Fibroblast of upper back skin (primary cell): ENCODE measurements at regions not wholly inside any gene's neighbourhood (a gene's known extent, or its start where the extent isn't known, plus 50 kb on each side); places are given as distances from the start of the nearest gene placed in this dataset.

Experiments
- DNase-seq: peaks from one replicate; pipeline ENCODE4 v3.0.0-alpha.2; 2013

DNA sequence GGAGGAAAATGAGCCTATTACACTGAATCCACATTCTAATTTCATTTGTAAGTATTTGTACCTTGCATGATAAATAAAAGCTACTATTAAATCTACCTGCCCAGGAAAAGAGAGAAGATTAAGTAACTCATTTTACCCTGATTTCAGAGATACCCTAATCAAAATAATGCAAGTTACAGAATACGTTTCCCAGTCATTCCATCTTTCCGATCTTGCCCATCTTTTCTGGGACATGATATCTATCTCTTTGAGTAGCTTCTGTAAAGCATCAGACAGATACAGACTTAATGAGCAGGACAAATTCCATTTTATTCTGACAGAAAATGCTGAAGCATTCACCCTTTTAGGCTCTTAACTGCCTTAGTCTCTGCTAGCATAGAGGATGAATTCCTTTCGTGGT, 56.6 kb downstream of the SPRY2 start:
- DNase-seq: no peak

- no peak for DNase-seq
These were observed 62.2 kb downstream of the SPRY2 start for GRCh38 chr13:80278706-80279105.

DNA sequence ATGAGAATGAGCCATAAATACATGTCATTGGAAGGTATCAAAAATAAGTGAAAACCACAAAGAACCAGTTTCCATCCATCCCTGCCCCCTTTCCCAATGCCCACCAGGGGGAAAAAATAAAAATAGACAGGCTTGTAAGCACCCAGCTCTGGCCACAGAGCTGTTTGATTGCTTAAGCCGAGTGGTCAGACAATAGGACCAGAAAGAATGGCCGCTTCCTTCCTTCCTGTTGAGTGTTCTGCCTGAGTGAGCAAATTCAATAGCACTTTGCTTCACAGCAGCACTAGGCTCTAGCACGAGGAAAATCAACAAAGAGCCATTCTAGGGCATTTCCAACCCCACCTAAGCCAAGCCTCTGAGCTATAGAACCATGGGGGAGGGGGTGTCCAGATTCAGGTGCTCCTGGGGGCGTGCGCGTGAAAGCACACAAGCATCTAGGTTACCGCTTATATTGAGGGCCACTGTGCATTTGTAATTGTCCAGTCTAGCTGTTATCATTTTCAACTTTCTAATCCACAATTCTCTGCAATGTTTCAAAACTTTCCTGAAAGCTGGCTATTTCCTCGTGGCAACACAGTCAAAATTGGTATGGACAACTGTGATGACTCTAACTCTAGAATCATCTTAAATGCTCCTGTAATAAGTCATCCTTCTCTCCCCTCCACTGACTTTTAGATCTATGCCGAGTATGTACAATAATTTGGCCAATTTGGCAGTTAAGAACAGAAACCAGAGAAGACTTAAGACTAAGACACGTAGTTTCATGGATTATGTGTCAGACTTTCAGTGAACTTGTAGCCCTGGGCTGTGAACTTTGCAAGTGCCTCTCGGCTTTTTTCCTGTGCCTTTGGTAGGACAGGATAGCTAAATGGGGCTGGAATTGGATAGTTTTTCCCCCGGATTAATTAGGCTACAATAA, 64.3 kb downstream of the SPRY2 start:
- DNase-seq: peak; percentile 38

DNA sequence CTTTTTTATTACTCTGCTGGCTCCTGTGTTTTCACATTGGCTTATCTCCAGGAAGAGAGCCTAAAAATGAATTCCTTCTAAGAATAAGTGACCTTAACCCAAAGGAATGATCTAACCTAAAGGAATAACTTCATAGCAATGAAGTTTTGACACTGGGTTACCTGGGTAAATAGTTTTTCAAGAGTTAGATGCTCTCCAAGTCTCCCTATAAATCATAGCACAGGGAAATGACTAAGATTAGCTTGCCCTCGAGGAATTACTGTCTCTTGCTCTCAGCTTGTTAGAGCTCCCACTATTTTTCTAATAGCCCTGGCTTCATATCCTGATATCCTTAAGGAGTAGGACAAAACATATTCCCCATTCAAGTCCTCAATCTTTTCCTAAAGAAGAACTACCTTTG, 66.3 kb downstream of the SPRY2 start:
- peak; percentile 30 for DNase-seq

DNA sequence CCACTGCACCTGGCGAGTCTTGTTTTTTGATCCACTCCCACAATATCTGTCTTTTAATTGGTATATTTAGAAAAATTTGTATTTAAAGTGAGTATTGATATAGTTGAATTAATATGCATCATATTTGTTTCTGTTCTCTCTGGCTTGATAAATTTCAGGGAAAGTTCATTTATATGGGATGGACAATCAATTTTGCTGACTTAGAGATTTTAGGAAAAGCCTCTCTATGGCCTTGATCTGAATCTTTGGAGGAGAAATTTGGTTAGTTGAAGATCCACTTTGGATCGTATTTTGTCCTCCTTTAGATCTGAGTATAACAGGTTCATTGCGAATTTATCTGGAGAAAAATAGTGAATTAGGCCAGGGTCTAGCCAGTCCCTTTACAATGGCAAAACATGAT, 67.2 kb downstream of the SPRY2 start:
- DNase-seq: no peak

- no peak for DNase-seq
These were observed 75.6 kb downstream of the SPRY2 start for GRCh38 chr13:80265348-80265747.

- no peak for DNase-seq
These were observed 77.0 kb downstream of the SPRY2 start for GRCh38 chr13:80263745-80264513.

GRCh38 chr13:80262051-80262695, 78.8 kb downstream of the SPRY2 start:
- DNase-seq: no peak

GRCh38 chr13:80259159-80259558, 81.8 kb downstream of the SPRY2 start:
- no peak for DNase-seq

DNA sequence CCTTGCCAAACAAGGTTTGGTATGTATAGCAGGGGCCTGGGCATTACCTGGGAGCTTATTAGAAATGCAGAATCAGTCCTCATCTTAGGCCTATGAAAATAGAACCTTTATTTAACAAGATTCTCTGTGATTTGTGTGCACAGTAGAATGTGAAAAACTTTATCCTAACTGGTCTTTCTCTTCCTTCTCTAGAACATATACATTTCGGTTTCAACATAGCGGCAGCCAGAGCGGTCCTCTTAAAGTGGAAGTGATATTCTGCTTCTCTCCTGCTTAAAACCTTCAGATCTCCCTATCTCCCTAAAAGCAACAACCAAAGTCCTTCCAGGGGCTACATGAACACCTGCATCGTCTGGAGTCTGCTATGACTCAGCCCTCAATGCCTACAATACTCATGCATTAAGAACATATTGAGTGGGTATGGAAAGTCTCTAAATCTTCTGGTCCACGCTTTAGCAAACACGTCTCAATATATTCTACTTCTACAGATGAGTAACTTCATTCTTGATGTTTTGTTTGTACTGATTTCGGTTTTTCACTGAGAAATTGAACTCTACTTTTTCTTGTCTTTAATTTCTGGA, 84.5 kb downstream of the SPRY2 start:
- DNase-seq: no peak

GRCh38 chr13:80255946-80256345, 85.0 kb downstream of the SPRY2 start:
- no peak for DNase-seq

DNA sequence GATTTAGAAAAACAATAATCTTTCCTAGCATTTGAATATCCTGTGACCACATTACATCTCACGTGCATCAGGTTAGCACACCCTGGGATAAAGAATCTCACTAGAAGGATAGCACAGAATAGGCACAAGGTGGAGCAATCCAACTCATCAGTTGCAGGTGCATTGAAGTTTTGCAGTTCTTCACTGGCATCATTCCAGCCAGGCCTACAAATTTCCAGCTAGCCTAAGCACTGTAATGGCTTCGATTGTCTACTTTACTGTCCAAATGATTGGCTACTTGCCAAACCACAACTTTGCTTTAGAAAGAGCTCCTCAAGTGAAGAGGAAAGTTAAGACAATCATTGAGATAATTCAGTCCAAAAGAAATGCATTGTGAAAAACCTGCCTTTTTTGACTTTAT, 89.5 kb downstream of the SPRY2 start:
- peak; percentile 71 for DNase-seq

DNA sequence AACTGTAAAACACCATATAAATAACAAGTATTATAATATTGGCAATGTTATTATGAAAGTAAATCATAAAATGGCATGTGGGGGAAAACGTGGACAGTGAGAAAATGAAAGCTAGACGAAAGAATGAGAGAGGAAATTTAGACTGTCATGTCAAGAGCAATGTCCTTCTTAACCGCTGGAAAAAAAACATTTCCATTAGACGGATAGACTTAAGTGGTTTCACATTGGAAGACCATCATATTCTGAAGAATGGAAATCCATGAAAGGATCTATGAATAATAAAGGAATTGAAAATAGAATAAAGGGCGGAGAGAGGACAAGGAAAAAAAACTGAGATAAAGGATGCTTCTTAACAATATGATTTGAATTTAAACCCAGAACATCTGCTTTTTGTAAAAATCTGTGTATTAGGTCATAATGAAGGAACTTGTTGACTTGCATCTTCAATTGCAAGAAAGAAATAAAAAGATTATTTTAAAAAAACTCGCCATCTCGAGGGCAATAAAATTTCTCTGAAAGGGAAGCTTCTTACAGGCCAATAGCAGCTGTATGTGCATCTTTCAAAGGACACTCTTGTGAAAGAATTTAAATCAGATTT, 90.6 kb downstream of the SPRY2 start:
- peak; percentile 45 for DNase-seq

- DNase-seq: no peak
These were observed 91.3 kb downstream of the SPRY2 start for GRCh38 chr13:80249516-80250212.

DNA sequence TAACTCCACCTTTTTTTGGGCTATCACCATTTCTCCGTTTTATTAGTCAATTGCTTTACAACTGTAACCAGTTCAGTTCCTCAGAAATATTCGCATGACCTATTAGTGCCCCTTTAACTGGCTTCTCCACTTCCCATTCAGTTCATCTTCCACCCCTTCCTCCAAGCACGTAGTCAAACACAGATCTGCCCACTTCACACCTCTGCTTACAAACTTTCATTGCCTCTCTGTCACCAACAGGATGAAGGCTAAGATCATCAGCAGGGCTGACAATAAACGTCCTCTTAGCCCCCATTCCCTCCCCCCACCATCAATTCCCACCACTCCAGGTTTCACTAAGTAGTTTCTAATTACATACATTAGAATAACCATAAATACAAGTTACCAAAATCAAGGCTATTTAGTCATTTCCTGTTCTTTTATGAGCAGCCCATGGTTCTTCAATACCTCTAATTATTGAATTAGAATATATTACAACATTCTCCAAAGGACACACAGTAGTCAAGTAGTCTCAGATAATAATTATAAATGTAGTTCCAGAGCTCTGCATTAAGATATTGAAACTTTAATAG, 95.7 kb downstream of the SPRY2 start:
- no peak for DNase-seq

GRCh38 chr13:80244574-80244973, 96.4 kb downstream of the SPRY2 start:
- no peak for DNase-seq

- DNase-seq: no peak
These were observed 98.0 kb downstream of the SPRY2 start for GRCh38 chr13:80242728-80243427.

DNA sequence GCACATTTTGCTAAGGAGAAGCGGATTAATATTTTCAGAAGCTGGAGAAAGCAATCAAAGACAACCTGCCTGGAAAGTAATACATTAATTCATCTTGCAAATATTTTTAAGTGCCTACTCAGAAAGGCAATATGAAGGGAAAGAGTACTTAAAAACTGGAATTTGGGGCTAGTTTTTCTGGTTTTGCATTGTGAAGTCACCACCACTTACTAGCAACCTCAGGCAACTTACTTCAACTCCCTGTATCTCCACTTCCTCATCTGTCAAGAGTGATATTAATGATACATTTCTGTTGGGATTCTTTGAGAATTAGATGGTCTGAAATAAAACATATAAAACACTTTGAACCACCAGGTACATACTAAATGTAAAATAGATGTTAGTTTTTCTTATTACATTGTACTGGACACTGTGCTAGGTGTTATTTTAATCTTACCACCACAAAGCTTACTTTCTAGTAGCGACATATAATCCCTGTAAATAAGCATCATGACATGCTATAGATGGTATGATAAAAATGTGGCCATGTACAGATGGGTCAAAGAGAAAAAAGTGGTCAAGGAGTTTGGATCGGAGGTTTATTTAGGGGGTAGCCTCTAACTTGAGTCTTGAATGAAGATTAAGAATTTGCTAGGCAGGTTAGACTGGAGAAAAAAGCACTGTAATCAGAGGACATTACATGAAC, 101.2 kb downstream of the SPRY2 start:
- DNase-seq: peak; percentile 11

GRCh38 chr13:80239116-80239515, 101.8 kb downstream of the SPRY2 start:
- DNase-seq: no peak

DNA sequence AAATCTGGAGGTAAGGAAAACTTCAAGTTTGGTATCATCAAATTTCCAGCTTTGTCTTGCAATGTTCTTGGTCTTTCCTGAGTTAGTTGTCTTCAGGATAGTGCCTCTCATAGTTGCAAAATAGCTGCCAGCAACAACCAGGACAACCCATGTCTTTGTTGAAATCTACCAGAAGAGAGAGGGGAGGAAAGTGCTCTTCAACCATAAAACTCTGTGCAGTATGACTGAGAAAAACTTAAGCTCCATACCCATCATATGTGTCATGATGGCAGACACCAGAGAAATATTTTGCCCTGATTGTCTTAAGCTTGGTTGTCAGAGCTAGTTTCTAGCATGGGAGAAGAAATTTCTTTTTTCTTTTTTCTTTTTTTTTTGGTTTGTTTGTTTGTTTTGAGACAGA, 103.3 kb downstream of the SPRY2 start:
- peak; percentile 32 for DNase-seq

DNA sequence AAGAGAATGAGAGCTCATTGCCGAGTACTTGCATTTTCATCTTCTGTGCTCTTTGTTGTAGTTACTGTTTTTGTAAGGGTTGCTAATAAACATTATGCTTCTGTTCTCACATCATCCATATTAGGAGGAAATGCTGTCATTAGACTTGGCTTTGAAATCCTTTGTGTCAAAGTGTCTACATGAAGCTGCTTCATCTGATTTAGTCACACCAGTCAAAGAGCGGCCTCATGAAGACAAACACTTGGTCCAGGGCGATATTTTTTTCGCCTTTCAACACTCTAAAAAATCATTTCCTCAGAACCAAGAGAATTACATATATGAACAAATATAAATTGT, 105.0 kb downstream of the SPRY2 start:
- no peak for DNase-seq
